ENCODE measurements at regions not wholly inside any gene's neighbourhood (a gene's known extent, or its start where the extent isn't known, plus 50 kb on each side); places are given as distances from the start of the nearest gene placed in this dataset.

DNA sequence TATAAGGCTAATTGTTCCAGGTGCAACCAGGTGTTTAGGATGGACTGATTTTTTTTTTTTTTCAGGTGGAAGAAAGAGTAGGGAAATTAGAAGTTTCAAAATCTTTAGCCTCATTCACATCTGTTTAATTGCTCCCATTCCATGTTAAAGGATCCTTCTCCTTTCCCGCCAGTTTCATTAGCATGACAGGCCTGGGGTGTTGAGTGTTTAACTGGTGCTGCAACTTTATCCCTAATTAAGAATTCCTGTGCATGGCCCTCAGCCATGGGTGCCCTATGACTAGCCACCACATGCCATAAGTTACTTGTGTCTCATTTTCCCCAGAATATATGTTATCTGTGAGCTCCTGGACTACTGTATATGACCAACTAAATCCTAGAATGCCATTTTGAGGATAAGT lies 501.4 kb downstream of the NSUN3 start:
- TF ChIP-seq ZNF274 (IDR thresholded peaks at IDR 0.05; ENCODE audit: low read depth, low read length): no peak
- TF ChIP-seq YY1 (IDR thresholded peaks at IDR 0.05; ENCODE audit: insufficient read depth, insufficient read length): no peak
